ENCODE measurements at regions not wholly inside any gene's neighbourhood (a gene's known extent, or its start where the extent isn't known, plus 50 kb on each side); places are given as distances from the start of the nearest gene placed in this dataset.

DNA sequence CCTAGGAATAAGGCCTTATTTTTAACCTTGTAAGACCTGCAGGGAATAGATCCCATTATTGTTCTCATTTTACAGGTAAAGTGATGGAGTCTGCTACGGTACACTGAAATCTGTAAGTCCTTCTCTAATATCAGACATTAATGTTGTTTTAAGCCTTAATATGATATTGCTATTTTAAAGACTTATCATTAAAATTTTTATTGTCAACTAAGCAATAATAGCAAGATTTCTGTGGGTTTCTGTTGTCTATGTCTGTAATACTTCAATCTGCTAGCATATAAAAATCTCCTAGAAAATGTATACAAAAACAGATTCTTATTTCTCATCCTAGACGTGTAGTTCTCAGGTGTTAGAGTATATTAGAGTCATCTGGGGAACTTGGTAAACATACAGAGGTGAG lies 317.5 kb upstream of the TENM4 start:
- no peak overlapping the region for H3K4me3 ChIP-seq (ENCODE audit: control insufficient read depth, low read depth, low read length)
- TF ChIP-seq, protein P1, sequence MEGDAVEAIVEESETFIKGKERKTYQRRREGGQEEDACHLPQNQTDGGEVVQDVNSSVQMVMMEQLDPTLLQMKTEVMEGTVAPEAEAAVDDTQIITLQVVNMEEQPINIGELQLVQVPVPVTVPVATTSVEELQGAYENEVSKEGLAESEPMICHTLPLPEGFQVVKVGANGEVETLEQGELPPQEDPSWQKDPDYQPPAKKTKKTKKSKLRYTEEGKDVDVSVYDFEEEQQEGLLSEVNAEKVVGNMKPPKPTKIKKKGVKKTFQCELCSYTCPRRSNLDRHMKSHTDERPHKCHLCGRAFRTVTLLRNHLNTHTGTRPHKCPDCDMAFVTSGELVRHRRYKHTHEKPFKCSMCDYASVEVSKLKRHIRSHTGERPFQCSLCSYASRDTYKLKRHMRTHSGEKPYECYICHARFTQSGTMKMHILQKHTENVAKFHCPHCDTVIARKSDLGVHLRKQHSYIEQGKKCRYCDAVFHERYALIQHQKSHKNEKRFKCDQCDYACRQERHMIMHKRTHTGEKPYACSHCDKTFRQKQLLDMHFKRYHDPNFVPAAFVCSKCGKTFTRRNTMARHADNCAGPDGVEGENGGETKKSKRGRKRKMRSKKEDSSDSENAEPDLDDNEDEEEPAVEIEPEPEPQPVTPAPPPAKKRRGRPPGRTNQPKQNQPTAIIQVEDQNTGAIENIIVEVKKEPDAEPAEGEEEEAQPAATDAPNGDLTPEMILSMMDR (conservative IDR thresholded peaks at IDR 0.05; ENCODE audit: control insufficient read depth, insufficient read depth, low read depth, low read length), result no peak
- DNase-seq (ENCODE audit: low read depth), result no peak

DNA sequence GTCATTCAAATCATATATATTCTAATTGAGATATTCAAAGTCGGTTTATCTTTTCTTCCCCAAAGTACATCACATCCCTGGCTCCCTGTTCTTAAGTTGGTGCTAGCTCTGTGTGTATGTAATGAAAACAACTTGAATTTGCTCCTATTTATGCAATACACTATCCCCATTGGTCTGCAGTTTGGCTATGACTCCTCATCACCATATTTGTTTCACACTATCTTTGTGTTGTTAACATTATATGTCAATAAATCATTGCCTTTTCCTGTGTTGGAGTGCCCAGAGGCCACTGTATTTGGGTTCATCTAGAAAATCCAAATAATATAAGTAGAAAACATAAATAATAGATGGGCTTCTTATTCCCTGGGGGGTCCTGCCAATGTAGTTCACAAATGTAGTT lies 306.6 kb upstream of the TENM4 start:
- DNase-seq (ENCODE audit: low read depth), result no peak
- no peak overlapping the region for H3K4me3 ChIP-seq (ENCODE audit: control insufficient read depth, low read depth, low read length)
- TF ChIP-seq, protein P1 (conservative IDR thresholded peaks at IDR 0.05; ENCODE audit: control insufficient read depth, insufficient read depth, low read depth, low read length), result no peak

DNA sequence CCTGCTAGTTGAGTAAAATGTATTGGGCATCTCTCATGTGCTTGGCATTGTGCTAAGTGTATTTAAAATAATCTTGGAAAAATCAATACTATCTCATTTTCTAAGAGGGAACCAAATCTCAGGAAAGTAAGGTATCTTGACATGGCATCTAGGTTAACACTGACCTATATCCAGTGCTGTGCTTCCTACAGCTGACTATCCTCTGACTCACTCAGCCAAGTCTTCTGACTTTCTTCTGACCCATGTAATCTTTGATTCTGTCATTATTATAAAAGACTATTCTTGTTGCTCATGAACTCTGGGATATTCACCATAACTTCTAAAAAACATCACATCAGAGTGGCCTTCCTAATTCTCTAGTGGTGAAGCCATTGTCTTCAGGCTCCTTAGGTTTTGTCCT lies 304.1 kb upstream of the TENM4 start:
- no peak overlapping the region for H3K4me3 ChIP-seq (ENCODE audit: control insufficient read depth, low read depth, low read length)
- no peak for DNase-seq (ENCODE audit: low read depth)
- TF ChIP-seq, protein P1 (conservative IDR thresholded peaks at IDR 0.05; ENCODE audit: control insufficient read depth, insufficient read depth, low read depth, low read length), result no peak

DNA sequence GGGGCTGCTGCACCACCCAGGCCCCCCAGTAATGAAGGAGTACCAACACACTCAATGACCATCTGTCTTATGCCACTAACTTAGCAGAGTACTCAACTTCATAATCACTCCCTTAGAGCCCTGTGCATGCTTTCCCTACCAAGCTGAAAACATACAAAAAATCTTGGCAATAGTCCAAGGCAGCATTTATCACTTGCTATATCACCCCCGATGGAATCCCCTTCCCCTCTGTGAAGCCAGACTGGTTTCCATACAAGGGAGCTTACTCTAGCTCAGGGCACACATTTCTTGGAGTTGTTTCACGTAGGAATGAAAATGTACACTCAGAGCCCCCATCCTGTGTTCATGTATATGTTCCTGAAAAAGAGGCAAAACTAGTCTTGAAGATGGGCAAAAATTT lies 301.3 kb upstream of the TENM4 start:
- TF ChIP-seq, protein P1 (conservative IDR thresholded peaks at IDR 0.05; ENCODE audit: control insufficient read depth, insufficient read depth, low read depth, low read length), result no peak
- H3K4me3 ChIP-seq (ENCODE audit: control insufficient read depth, low read depth, low read length), result no peak overlapping the region
- no peak for DNase-seq (ENCODE audit: low read depth)

DNA sequence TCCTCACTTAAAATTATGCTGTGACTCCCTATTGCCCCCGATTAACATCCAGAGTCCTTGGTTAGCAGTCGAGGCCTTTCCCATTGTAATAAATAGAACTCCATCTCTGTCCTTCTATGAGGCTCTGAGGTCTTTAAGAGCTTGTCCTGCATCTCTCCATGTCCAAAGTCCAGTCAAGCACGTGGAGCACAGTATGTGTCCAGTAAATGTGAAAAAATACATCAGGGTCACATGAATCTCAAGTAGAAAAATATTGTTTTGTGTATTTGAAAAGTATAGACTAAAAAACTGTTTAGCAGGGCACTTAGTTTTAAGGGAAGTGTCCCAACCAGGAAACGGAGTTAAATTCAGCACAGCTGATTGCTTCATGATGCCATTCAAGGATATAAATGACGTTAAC lies 298.8 kb upstream of the TENM4 start:
- no peak for DNase-seq (ENCODE audit: low read depth)

DNA sequence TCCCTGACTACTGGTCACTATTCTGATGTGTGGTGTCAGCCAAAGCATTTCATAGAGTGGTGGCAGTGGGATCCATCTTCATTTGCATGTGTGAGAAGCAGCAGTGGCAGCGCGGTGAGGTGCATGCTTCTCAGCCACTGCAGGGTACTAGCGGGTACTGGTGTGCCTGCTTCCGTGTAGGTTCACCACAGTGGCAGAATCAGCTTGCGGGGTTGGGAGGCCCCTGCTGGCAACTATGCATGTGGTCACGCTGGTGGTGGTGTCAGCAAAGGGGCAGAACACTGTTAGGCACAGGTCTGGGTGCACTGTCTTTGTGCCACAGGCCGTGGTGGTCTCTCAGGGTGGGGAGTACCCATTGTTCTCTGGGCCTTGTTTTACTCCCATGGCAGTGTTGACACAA lies 286.4 kb upstream of the TENM4 start:
- TF ChIP-seq, protein P1 (conservative IDR thresholded peaks at IDR 0.05; ENCODE audit: control insufficient read depth, insufficient read depth, low read depth, low read length), result no peak
- no peak for DNase-seq (ENCODE audit: low read depth)
- H3K4me3 ChIP-seq (ENCODE audit: control insufficient read depth, low read depth, low read length), result no peak overlapping the region

More for the DNA sequence above, 298.8 kb upstream of the TENM4 start:
- TF ChIP-seq, protein P1 (conservative IDR thresholded peaks at IDR 0.05; ENCODE audit: control insufficient read depth, insufficient read depth, low read depth, low read length), result no peak
- no peak overlapping the region for H3K4me3 ChIP-seq (ENCODE audit: control insufficient read depth, low read depth, low read length)

DNA sequence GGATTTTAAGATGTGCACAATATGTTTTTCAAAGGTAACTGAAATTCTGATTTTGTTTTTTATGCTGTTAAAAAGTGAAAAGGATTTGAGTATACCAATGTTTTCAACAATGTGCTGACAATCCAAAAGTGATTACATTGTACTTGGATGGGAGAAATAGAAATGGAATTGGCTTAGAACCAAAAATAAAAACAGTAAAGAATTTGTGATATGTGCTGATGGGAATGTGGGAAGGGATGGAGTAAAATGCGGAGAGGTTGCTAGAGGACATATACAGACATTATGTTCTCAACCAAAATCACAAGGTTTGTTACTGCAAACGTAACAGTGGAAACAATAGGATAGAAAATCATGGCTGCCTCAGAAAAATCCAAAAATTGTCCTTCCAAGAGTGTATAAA lies 279.3 kb upstream of the TENM4 start:
- TF ChIP-seq, protein P1 (conservative IDR thresholded peaks at IDR 0.05; ENCODE audit: control insufficient read depth, insufficient read depth, low read depth, low read length), result no peak
- no peak overlapping the region for H3K4me3 ChIP-seq (ENCODE audit: control insufficient read depth, low read depth, low read length)
- DNase-seq (ENCODE audit: low read depth), result no peak

Measured in fibroblast of mammary gland (primary cell).